HG02571 (cell line): ENCODE measurements at regions not wholly inside any gene's neighbourhood (a gene's known extent, or its start where the extent isn't known, plus 50 kb on each side); places are given as distances from the start of the nearest gene placed in this dataset.

ENCODE experiments used
- ATAC-seq: cut with Tn5 transposase; IDR thresholded peaks from one replicate; pipeline ENCODE4 v1.9.1; 2021; ENCODE audit warnings: mild to moderate bottlenecking, moderate library complexity; ENCODE audit not compliant: unreplicated experiment

GRCh38 chr2:145617906-145618305, 1098.0 kb upstream of the ZEB2 start:
- no peak for ATAC-seq

GRCh38 chr2:145617420-145617819, 1097.5 kb upstream of the ZEB2 start:
- ATAC-seq, result no peak

- ATAC-seq, result no peak
Measured at GRCh38 chr2:145615626-145616025, 1095.7 kb upstream of the ZEB2 start.

GRCh38 chr2:145609951-145610350, 1090.0 kb upstream of the ZEB2 start:
- no peak for ATAC-seq

- no peak for ATAC-seq
Measured at GRCh38 chr2:145601361-145601925, 1081.5 kb upstream of the ZEB2 start.

GRCh38 chr2:145600811-145601210, 1080.9 kb upstream of the ZEB2 start:
- no peak for ATAC-seq

GRCh38 chr2:145599756-145600155, 1079.8 kb upstream of the ZEB2 start:
- no peak for ATAC-seq

GRCh38 chr2:145598434-145598833, 1078.5 kb upstream of the ZEB2 start:
- no peak for ATAC-seq

- no peak for ATAC-seq
Measured at GRCh38 chr2:145597809-145598208, 1077.9 kb upstream of the ZEB2 start.

- ATAC-seq, result no peak
Measured at GRCh38 chr2:145597006-145597405, 1077.1 kb upstream of the ZEB2 start.

- ATAC-seq, result no peak
Measured at GRCh38 chr2:145596416-145596815, 1076.5 kb upstream of the ZEB2 start.

GRCh38 chr2:145595296-145595695, 1075.4 kb upstream of the ZEB2 start:
- ATAC-seq, result no peak

GRCh38 chr2:145593991-145594614, 1074.2 kb upstream of the ZEB2 start:
- no peak for ATAC-seq

- peak; percentile 45 for ATAC-seq
Measured at GRCh38 chr2:145593280-145593679, 1073.4 kb upstream of the ZEB2 start.

- no peak for ATAC-seq
Measured at GRCh38 chr2:145592361-145592760, 1072.4 kb upstream of the ZEB2 start.

- no peak for ATAC-seq
Measured at GRCh38 chr2:145591109-145591809, 1071.3 kb upstream of the ZEB2 start.

- ATAC-seq, result no peak
Measured at GRCh38 chr2:145587922-145588321, 1068.0 kb upstream of the ZEB2 start.

GRCh38 chr2:145584353-145584752, 1064.4 kb upstream of the ZEB2 start:
- ATAC-seq, result no peak

GRCh38 chr2:145573608-145574007, 1053.7 kb upstream of the ZEB2 start:
- no peak for ATAC-seq

- no peak for ATAC-seq
Measured at GRCh38 chr2:145572238-145572637, 1052.3 kb upstream of the ZEB2 start.

- ATAC-seq, result no peak
Measured at GRCh38 chr2:145569108-145569507, 1049.2 kb upstream of the ZEB2 start.
